GM12892 (cell line): ENCODE measurements at regions not wholly inside any gene's neighbourhood (a gene's known extent, or its start where the extent isn't known, plus 50 kb on each side); places are given as distances from the start of the nearest gene placed in this dataset.
"Not testable (repeated sequence)": the region's sequence is repeated elsewhere in the genome, so short reads cannot be mapped to it uniquely, and the experiment has no call there.

ENCODE experiments used
- DNase-seq: peaks from one replicate; pipeline ENCODE4 v3.0.0; 2011; ENCODE audit not compliant: insufficient read length
- FAIRE-seq: peaks from 2 replicates; lab custom pipeline; 2011; peaks lifted over from hg19 to GRCh38; lab: Jason Lieb, UNC
- POLR2A ChIP-seq: IDR thresholded peaks from 2 replicates; pipeline ENCODE4 v1.6.1; 2011; ENCODE audit warnings: low read depth, low read length, control low read depth
- POLR2AphosphoS5 ChIP-seq: IDR thresholded peaks from 2 replicates; pipeline ENCODE4 v1.6.1; 2011; ENCODE audit warnings: low read depth, low read length, control low read depth
- TAF1 ChIP-seq: IDR thresholded peaks from 2 replicates; pipeline ENCODE4 v1.6.1; 2011; ENCODE audit warnings: low read depth, mild to moderate bottlenecking, control low read depth, low read length, borderline replicate concordance

- FAIRE-seq (no peak), DNase-seq (no peak)
- no peak for TF ChIP-seq POLR2A
- TF ChIP-seq POLR2AphosphoS5 = no peak
- TF ChIP-seq TAF1 = no peak
Observed at GRCh38 chr13:73542446-73542845, 483.6 kb downstream of the KLF5 start.

- no peak for FAIRE-seq
- DNase-seq = no peak
- no peak for TF ChIP-seq TAF1
- no peak for TF ChIP-seq POLR2AphosphoS5
- no peak for TF ChIP-seq POLR2A
Observed at GRCh38 chr13:73536865-73537264, 478.1 kb downstream of the KLF5 start.

GRCh38 chr13:73535341-73535740 lies 476.5 kb downstream of the KLF5 start:
- TF ChIP-seq POLR2A = no peak
- no peak for TF ChIP-seq TAF1
- no peak for TF ChIP-seq POLR2AphosphoS5
- no peak for DNase-seq
- FAIRE-seq = no peak

GRCh38 chr13:73532987-73533510 lies 474.2 kb downstream of the KLF5 start:
- no peak for DNase-seq
- no peak for FAIRE-seq
- TF ChIP-seq POLR2AphosphoS5 (no peak), POLR2A (no peak), TAF1 (no peak)

- no peak for TF ChIP-seq TAF1
- TF ChIP-seq POLR2AphosphoS5 = no peak
- TF ChIP-seq POLR2A = no peak
- no peak for DNase-seq
- no peak for FAIRE-seq
Observed at GRCh38 chr13:73532582-73532981, 473.8 kb downstream of the KLF5 start.

- DNase-seq = no peak
- FAIRE-seq = no peak
- TF ChIP-seq POLR2AphosphoS5 = no peak
- TF ChIP-seq TAF1 = no peak
- TF ChIP-seq POLR2A = no peak
Observed at GRCh38 chr13:73531014-73531413, 472.2 kb downstream of the KLF5 start.

GRCh38 chr13:73522937-73523336 lies 464.1 kb downstream of the KLF5 start:
- FAIRE-seq (no peak), DNase-seq (no peak)
- no peak for TF ChIP-seq TAF1
- no peak for TF ChIP-seq POLR2AphosphoS5
- no peak for TF ChIP-seq POLR2A

GRCh38 chr13:73521985-73522524 lies 463.2 kb downstream of the KLF5 start:
- FAIRE-seq (no peak), DNase-seq (no peak)
- no peak for TF ChIP-seq POLR2A
- TF ChIP-seq TAF1 = no peak
- TF ChIP-seq POLR2AphosphoS5 = no peak

- TF ChIP-seq TAF1 (no peak), POLR2AphosphoS5 (no peak), POLR2A (no peak)
- DNase-seq (no peak), FAIRE-seq (no peak)
Observed at GRCh38 chr13:73521290-73521624, 462.5 kb downstream of the KLF5 start.

- FAIRE-seq = no peak
- no peak for DNase-seq
- TF ChIP-seq TAF1 (no peak), POLR2A (no peak), POLR2AphosphoS5 (no peak)
Observed at GRCh38 chr13:73520566-73521289, 461.9 kb downstream of the KLF5 start.

GRCh38 chr13:73520135-73520534 lies 461.3 kb downstream of the KLF5 start:
- not testable (repeated sequence) for FAIRE-seq, DNase-seq

GRCh38 chr13:73519396-73520116 lies 460.8 kb downstream of the KLF5 start:
- TF ChIP-seq POLR2AphosphoS5 (no peak), POLR2A (no peak), TAF1 (no peak)
- FAIRE-seq (no peak), DNase-seq (no peak)
